Islet precursor cell (in vitro differentiated cells): ENCODE measurements at regions not wholly inside any gene's neighbourhood (a gene's known extent, or its start where the extent isn't known, plus 50 kb on each side); places are given as distances from the start of the nearest gene placed in this dataset.

Source experiments
- DNase-seq: peaks from one replicate; pipeline ENCODE4 v3.0.0-alpha.2; 2018

GRCh38 chr2:41707790-41708451, 339.9 kb upstream of the PKDCC start:
- DNase-seq, result no peak

- no peak for DNase-seq
Measured at GRCh38 chr2:41709702-41710599, 337.9 kb upstream of the PKDCC start.

- no peak for DNase-seq
Measured at GRCh38 chr2:41710944-41711343, 336.9 kb upstream of the PKDCC start.

GRCh38 chr2:41711736-41712135, 336.1 kb upstream of the PKDCC start:
- DNase-seq, result no peak

DNA sequence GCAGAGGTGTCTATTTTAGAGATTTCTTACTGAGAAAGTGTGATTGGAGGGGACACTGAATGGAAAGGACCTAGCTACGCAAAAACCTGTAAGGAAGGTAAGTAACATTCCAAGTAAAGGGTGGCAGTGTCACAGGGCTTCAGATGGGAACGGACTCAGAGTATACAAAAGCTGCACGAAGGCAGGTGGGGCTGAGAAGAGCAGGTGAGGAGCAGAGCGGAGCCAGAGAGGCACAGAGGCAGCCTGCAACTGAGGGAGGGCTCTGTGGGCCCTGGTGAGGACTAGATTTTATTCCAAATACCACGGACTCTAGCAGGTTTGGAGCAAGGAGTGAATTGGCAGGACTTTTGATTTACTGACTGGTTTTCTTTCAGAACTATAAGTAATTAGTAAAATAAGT, 331.3 kb upstream of the PKDCC start:
- DNase-seq, result no peak

DNA sequence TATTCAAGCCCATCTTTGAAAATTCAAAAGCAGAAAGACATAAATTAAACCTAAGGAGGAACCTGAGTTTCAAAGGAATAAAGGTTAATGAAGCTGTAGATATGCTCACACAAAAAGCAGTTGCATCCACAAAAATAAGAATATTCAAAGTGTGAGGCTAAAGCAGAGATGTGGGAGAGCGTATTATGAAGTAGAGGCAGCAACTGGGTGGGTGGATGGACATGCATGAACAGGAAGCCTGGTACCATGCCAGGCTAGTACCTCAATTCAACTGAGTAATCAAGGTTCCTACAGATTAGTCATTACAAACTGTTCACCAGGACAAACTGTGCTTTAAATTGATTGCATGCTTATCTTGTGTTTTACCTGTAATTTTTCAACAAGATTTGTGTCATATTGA, 330.0 kb upstream of the PKDCC start:
- DNase-seq, result no peak

DNA sequence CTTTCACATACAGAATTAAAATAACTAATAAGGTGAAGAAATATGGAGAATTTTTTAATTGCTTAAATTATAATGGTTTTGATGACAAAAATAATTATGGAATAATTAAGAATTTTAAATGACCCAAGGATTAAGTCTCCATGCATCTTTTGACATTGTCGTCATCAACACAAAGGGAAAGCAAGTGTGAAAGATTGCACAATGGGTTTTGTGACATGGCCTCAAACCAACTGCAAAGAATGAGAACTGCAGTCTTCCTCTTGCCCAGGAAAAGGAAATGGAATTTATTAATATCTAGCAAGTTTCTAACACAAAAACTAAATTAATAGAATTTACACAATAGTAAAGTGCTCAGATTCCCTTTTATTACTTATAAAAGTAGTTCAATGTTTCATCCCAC, 329.1 kb upstream of the PKDCC start:
- DNase-seq, result no peak

- no peak for DNase-seq
Measured at GRCh38 chr2:41719756-41720155, 328.1 kb upstream of the PKDCC start.

- DNase-seq, result no peak
Measured at GRCh38 chr2:41720331-41721251, 327.2 kb upstream of the PKDCC start.

GRCh38 chr2:41722668-41723369, 325.0 kb upstream of the PKDCC start:
- DNase-seq, result no peak

GRCh38 chr2:41723526-41723925, 324.3 kb upstream of the PKDCC start:
- DNase-seq, result no peak

DNA sequence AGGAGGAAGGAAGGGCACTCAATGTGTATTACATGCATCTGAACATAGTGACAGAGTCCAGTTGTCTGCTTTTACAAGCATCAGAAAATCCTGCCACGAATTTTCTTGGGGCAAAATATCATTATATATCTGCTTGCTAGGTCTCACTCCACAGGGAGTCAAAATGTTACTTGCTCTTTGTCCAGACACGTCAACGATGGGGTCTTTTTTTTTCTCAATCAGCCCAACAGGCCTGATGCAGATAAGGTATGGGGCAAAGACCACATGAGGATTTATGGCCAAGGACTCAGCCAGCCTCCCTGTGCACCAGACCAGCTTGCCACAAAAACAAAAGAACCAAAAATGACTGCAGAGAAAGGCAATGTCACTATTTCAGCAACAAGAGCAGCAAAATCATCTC, 323.4 kb upstream of the PKDCC start:
- no peak for DNase-seq

DNA sequence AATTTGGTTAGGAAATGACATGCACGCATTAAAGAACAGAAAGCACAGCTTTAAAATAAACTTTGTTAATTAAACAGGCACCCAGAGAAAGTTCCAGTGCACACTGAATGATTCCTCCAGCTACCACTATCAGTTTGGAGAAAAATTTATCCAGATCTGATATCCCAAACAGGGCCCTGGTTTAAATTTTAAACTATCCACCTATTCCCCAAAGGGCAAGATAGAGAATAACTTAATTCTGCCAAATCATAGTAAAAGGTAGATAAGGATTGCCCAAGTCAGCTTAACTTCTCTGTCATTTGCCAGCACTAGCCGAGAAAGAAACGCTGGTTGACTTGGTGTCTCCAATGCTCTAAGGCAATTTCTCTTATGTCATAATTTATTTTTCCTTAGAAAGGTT, 321.9 kb upstream of the PKDCC start:
- DNase-seq, result no peak

- DNase-seq, result no peak
Measured at GRCh38 chr2:41726364-41726763, 321.5 kb upstream of the PKDCC start.

DNA sequence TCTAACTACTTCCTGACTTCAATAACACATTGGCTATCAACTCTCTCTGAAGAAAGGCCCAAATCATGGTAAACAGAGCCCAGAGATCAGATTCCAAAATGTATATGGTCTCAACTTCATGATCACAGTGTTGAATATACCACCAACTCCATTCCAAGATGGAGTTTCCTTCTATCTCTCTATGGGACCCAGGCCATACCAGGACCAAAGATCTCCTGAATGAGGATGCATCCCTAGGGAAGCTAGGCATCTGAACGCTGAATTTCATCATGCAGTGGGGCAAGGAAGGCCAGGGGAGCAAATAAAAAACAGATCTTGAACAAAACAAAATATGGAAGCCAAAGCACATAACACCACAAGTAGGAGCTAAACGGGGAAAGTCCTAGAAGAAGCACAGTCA, 320.7 kb upstream of the PKDCC start:
- no peak for DNase-seq

GRCh38 chr2:41727711-41728110, 320.1 kb upstream of the PKDCC start:
- no peak for DNase-seq

DNA sequence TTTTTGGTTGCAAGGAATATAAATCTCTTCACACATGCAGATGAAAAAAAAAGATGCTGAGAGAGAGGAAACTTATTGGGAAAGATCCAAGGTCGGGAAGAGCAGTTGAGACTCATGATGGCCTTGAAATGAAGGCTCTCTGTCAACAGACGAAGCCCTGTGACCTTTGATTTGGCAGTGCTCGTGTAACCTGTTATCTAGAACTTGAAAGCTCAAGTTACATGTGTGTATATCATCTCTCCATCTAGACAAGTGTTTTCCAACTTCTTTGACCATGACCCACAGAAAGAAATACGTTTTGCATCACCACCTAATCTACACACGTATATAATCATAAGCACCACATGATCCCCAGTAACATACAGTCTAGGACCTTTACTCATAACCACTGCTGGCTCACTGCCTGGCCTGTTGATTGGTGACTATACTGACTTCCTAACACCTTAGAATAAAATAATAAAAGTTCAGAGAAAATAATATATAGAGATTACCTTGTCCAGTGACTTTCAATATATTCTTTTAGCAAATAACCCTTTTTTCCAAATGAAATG, 319.0 kb upstream of the PKDCC start:
- no peak for DNase-seq

GRCh38 chr2:41729800-41730364, 317.9 kb upstream of the PKDCC start:
- DNase-seq, result no peak

- no peak for DNase-seq
Measured at GRCh38 chr2:41735006-41735405, 312.8 kb upstream of the PKDCC start.

GRCh38 chr2:41735476-41735875, 312.3 kb upstream of the PKDCC start:
- DNase-seq, result no peak

DNA sequence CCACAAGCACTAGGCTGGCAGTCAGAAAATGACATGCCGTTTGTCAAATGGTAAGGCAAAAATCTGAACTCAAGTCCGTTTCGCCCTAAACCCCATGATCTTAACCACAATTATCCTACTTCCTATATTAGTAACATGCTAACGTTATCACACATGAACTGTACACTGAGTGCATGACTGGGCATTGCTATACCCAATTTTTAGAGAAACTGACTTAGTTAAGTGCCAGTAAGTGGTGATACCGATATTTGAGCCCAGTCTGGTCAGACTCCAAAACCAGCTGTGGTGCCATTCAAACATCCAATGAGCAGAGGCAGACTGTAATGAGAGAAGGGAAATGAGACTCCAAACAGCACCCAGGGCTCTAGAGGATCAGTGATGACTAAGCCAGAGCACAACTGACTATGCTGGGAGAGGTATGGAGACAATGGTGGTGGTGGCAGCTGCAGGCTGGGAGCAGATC, 311.7 kb upstream of the PKDCC start:
- no peak for DNase-seq

- DNase-seq, result no peak
Measured at GRCh38 chr2:41736586-41736985, 311.2 kb upstream of the PKDCC start.
